LNCAP (cell line): ENCODE measurements at regions not wholly inside any gene's neighbourhood (a gene's known extent, or its start where the extent isn't known, plus 50 kb on each side); places are given as distances from the start of the nearest gene placed in this dataset.

ENCODE experiments used
- CTCF ChIP-seq: fragments of 450-650 bp; IDR thresholded peaks from 2 replicates; pipeline ENCODE4 v1.5.1; 2017; ENCODE audit warnings: mild to moderate bottlenecking

- TF ChIP-seq CTCF = no peak
Measured at GRCh38 chr12:115004470-115005146, 320.6 kb upstream of the TBX3 start.

GRCh38 chr12:115002434-115002833, 318.5 kb upstream of the TBX3 start:
- no peak for TF ChIP-seq CTCF

GRCh38 chr12:115001571-115002180, 317.7 kb upstream of the TBX3 start:
- TF ChIP-seq CTCF = no peak

GRCh38 chr12:115000038-115000437, 316.1 kb upstream of the TBX3 start:
- TF ChIP-seq CTCF = no peak

GRCh38 chr12:114998750-114999128, 314.8 kb upstream of the TBX3 start:
- TF ChIP-seq CTCF = no peak

- no peak for TF ChIP-seq CTCF
Measured at GRCh38 chr12:114998118-114998749, 314.3 kb upstream of the TBX3 start.

GRCh38 chr12:114996382-114996781, 312.4 kb upstream of the TBX3 start:
- TF ChIP-seq CTCF = no peak
